ENCODE measurements at regions not wholly inside any gene's neighbourhood (a gene's known extent, or its start where the extent isn't known, plus 50 kb on each side); places are given as distances from the start of the nearest gene placed in this dataset.

DNA sequence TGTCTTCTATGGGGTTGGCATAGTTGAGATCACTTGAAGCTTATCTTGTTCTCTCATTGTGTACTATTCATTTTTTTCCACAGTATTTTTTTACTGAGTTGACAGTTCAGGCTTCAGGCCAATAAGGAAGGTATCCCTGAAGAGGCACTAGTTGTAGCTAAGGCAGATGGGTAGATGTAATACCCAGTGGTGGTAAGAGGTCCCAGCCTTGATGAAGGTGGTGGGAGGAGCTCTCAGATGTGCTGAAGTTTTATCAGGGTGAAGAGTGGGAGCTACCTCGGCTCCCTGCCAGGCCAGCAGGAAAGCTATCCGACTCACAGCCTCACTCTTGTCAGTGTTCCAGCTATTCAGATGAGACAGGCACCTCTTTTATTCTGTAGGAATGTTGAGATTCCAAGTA lies 87.7 kb upstream of the UFL1 start:
- no peak for DNase-seq (ENCODE audit: extremely low read depth in 1 of 4, low spot score in 3 of 4)
- Histone ChIP-seq H4K20me1 (replicated peaks; ENCODE audit: control insufficient read depth, insufficient read depth, low read length) (no peaks in the 10 kb centered on the region), H3K36me3 (ENCODE audit: control insufficient read depth, insufficient read depth, low read length) (no peaks in the 10 kb centered on the region), H3K4me2 (ENCODE audit: insufficient read depth, low read length) (no peak overlapping the region), H3K9ac (ENCODE audit: insufficient read depth in 1 of 2, low read depth in 2 of 2, low read length in 2 of 2) (no peak overlapping the region), H2AFZ (ENCODE audit: low read depth, low read length) (no peak overlapping the region), H3K27me3 (ENCODE audit: control insufficient read depth in 2 of 2, insufficient read depth in 2 of 2, low read length in 2 of 2) (no peaks in the 10 kb centered on the region), H3K4me3 (no peak overlapping the region), H3K27ac (ENCODE audit: extremely low read depth, low read depth, low read length) (no peak overlapping the region), H3K79me2 (ENCODE audit: control insufficient read depth, insufficient read depth, low read length) (no peaks in the 10 kb centered on the region), H3K4me1 (replicated peaks in 1 of 2; ENCODE audit: control insufficient read depth in 2 of 2, insufficient read depth in 2 of 2, low read length in 2 of 2) (no peaks in the 10 kb centered on the region), H3K9me1 (ENCODE audit: control insufficient read depth, insufficient read depth, low read length) (no peaks in the 10 kb centered on the region), H3K9me3 (replicated peaks; ENCODE audit: control insufficient read depth, insufficient read depth, low read depth, low read length) (no peaks in the 10 kb centered on the region)
- TF ChIP-seq CREM (IDR thresholded peaks at IDR 0.05; ENCODE audit: low read depth) (no peak), RBM39 (optimal IDR thresholded peaks at IDR 0.05; ENCODE audit: low read depth, low read length) (no peak), ZFP36 (IDR thresholded peaks at IDR 0.05; ENCODE audit: low read depth, low read length, partially characterized antibody) (no peak), U2AF2 (optimal IDR thresholded peaks at IDR 0.05; ENCODE audit: low read depth, low read length) (no peak)
- no TSS peak for BruUV-seq (replicated peaks)
- in situ Hi-C loops (cut with MboI), result no loop called here
- CTCF ChIA-PET (ENCODE audit: low intra/inter-chr PET ratio), result no interaction called here
- POLR2A ChIA-PET, result no interaction called here
- WGBS (ENCODE audit: insufficient coverage, low coverage, missing lambda C conversion rate), result 5% methylated on average over 2 of the region's 2 CpGs
- no peak for ATAC-seq
- intact Hi-C loops (cut with micrococcal nuclease), result no loop called here
- FAIRE-seq, result no peak

DNA sequence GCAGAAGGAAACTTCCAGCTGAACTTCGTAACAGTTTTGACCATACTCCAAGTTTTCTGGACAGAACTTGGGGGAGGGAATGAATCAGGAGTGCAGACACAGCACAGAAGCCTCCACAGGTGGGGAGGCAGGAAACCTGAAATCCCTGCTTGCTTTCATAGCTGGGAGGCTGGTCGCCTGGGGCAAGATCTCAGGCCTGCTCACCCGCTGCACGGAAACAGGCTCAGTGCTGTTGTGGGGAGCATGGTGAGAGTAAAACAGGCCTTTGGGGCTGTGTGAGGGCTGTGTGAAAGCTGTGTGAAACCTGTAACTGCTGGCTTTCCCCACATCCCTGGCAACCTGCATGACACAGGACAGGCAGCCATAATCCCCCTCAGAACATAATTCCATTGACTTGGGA lies 85.2 kb upstream of the UFL1 start:
- intact Hi-C loops (cut with micrococcal nuclease) (no loop called here), in situ Hi-C loops (cut with MboI) (no loop called here)
- H3K27me3 ChIP-seq (ENCODE audit: control insufficient read depth in 2 of 2, insufficient read depth in 2 of 2, low read length in 2 of 2), result no peaks in the 10 kb centered on the region
- BruUV-seq (replicated peaks), result no TSS peak
- no peaks in the 10 kb centered on the region for H4K20me1 ChIP-seq (replicated peaks; ENCODE audit: control insufficient read depth, insufficient read depth, low read length)
- no peaks in the 10 kb centered on the region for H3K9me3 ChIP-seq (replicated peaks; ENCODE audit: control insufficient read depth, insufficient read depth, low read depth, low read length)
- ChIA-PET POLR2A (no interaction called here), CTCF (ENCODE audit: low intra/inter-chr PET ratio) (no interaction called here)
- DNase-seq (ENCODE audit: extremely low read depth in 1 of 4, low spot score in 3 of 4) (no peak), FAIRE-seq (no peak), ATAC-seq (no peak)
- no peak overlapping the region for H3K4me3 ChIP-seq
- H3K36me3 ChIP-seq (ENCODE audit: control insufficient read depth, insufficient read depth, low read length), result no peaks in the 10 kb centered on the region
- no peaks in the 10 kb centered on the region for H3K4me1 ChIP-seq (replicated peaks in 1 of 2; ENCODE audit: control insufficient read depth in 2 of 2, insufficient read depth in 2 of 2, low read length in 2 of 2)
- no peaks in the 10 kb centered on the region for H3K79me2 ChIP-seq (ENCODE audit: control insufficient read depth, insufficient read depth, low read length)
- no peak overlapping the region for H3K9ac ChIP-seq (ENCODE audit: insufficient read depth in 1 of 2, low read depth in 2 of 2, low read length in 2 of 2)
- WGBS (ENCODE audit: insufficient coverage, low coverage, missing lambda C conversion rate), result 3% methylated on average over 4 of the region's 4 CpGs
- H3K9me1 ChIP-seq (ENCODE audit: control insufficient read depth, insufficient read depth, low read length), result no peaks in the 10 kb centered on the region
- H3K27ac ChIP-seq (ENCODE audit: extremely low read depth, low read depth, low read length), result no peak overlapping the region
- H2AFZ ChIP-seq (ENCODE audit: low read depth, low read length), result no peak overlapping the region
- H3K4me2 ChIP-seq (ENCODE audit: insufficient read depth, low read length), result no peak overlapping the region
- TF ChIP-seq SMC3 (conservative IDR thresholded peaks at IDR 0.05; ENCODE audit: insufficient read depth, low read depth, low read length) (no peak), EP400 (IDR thresholded peaks at IDR 0.05) (no peak), FOS (IDR thresholded peaks at IDR 0.05; ENCODE audit: extremely low read depth, insufficient read length) (no peak), EGR1 (conservative IDR thresholded peaks at IDR 0.05) (no peak), SMAD4 (CRISPR knock-in tag; conservative IDR thresholded peaks at IDR 0.05) (no peak), CBX3 (IDR thresholded peaks at IDR 0.05; ENCODE audit: borderline replicate concordance in 1 of 2, low read length in 2 of 2) (no peak), ZFX (CRISPR knock-in tag; IDR thresholded peaks at IDR 0.05) (no peak), ZNF324 (CRISPR knock-in tag; IDR thresholded peaks at IDR 0.05) (no peak), TGIF2 (CRISPR knock-in tag; IDR thresholded peaks at IDR 0.05) (no peak), KLF16 (IDR thresholded peaks at IDR 0.05) (no peak), ZNF408 (CRISPR knock-in tag; IDR thresholded peaks at IDR 0.05; ENCODE audit: low read depth) (no peak), NBN (IDR thresholded peaks at IDR 0.05; ENCODE audit: low read depth) (no peak)
- TF ChIP-seq, protein P1, sequence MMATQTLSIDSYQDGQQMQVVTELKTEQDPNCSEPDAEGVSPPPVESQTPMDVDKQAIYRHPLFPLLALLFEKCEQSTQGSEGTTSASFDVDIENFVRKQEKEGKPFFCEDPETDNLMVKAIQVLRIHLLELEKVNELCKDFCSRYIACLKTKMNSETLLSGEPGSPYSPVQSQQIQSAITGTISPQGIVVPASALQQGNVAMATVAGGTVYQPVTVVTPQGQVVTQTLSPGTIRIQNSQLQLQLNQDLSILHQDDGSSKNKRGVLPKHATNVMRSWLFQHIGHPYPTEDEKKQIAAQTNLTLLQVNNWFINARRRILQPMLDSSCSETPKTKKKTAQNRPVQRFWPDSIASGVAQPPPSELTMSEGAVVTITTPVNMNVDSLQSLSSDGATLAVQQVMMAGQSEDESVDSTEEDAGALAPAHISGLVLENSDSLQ (IDR thresholded peaks at IDR 0.05), result no peak
- TF ChIP-seq, protein P2, sequence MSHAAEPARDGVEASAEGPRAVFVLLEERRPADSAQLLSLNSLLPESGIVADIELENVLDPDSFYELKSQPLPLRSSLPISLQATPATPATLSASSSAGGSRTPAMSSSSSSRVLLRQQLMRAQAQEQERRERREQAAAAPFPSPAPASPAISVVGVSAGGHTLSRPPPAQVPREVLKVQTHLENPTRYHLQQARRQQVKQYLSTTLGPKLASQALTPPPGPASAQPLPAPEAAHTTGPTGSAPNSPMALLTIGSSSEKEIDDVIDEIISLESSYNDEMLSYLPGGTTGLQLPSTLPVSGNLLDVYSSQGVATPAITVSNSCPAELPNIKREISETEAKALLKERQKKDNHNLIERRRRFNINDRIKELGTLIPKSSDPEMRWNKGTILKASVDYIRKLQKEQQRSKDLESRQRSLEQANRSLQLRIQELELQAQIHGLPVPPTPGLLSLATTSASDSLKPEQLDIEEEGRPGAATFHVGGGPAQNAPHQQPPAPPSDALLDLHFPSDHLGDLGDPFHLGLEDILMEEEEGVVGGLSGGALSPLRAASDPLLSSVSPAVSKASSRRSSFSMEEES (CRISPR knock-in tag; IDR thresholded peaks at IDR 0.05), result no peak
